ENCODE measurements at regions not wholly inside any gene's neighbourhood (a gene's known extent, or its start where the extent isn't known, plus 50 kb on each side); places are given as distances from the start of the nearest gene placed in this dataset.

- Histone ChIP-seq H2BK5ac (ENCODE audit: low read depth, low read length) (no peak overlapping the region), H3K9ac (replicated peaks in 1 of 4; ENCODE audit: extremely low read depth in 1 of 4, low read depth in 3 of 4, low read length in 3 of 4) (no peak overlapping the region), H3K14ac (ENCODE audit: insufficient read length) (no peak overlapping the region), H3K23ac (ENCODE audit: insufficient read length) (no peak overlapping the region), H2BK12ac (ENCODE audit: low read depth, low read length) (no peak overlapping the region), H3K18ac (ENCODE audit: extremely low read depth, low read length) (no peak overlapping the region), H3K4me2 (ENCODE audit: insufficient read depth in 1 of 2, low read depth in 2 of 2, low read length in 2 of 2) (no peak overlapping the region), H3K27me3 (replicated peaks in 1 of 4; ENCODE audit: control insufficient read depth in 3 of 4, extremely low read depth in 1 of 4, insufficient read depth in 3 of 4, low read length in 3 of 4) (no peaks in the 10 kb centered on the region), H3K4ac (replicated peaks; ENCODE audit: insufficient read length, low read depth, low read length) (peak overlapping the region; percentile 53), H4K20me1 (replicated peaks in 1 of 2; ENCODE audit: control insufficient read depth in 1 of 2, insufficient read depth in 2 of 2, low read length in 2 of 2) (no peaks in the 10 kb centered on the region), H3K4me3 (ENCODE audit: extremely low read depth in 1 of 4, insufficient read depth in 2 of 4, low read depth in 3 of 4, low read length in 4 of 4) (no peak overlapping the region), H3K36me3 (ENCODE audit: control insufficient read depth in 2 of 4, insufficient read depth in 4 of 4, low read length in 3 of 4) (no peaks in the 10 kb centered on the region), H3K79me1 (ENCODE audit: low read depth, low read length) (no peaks in the 10 kb centered on the region), H4K5ac (ENCODE audit: insufficient read length, low read depth, low read length) (no peak overlapping the region), H3K23me2 (ENCODE audit: low read depth, low read length) (no peaks in the 10 kb centered on the region), H3K4me1 (replicated peaks in 1 of 4; ENCODE audit: control insufficient read depth in 3 of 4, insufficient read depth in 4 of 4, low read length in 3 of 4) (no peaks in the 10 kb centered on the region), H2AFZ (ENCODE audit: low read length) (no peak overlapping the region), H3K9me3 (ENCODE audit: insufficient read depth in 2 of 2, low read depth in 1 of 2, low read length in 1 of 2) (0 out of 4 replicates have a peak, but pooled peaks cover 0 to 2% of the 10 kb centered on the region in 2 experiments), H3K79me2 (ENCODE audit: control insufficient read depth in 1 of 2, insufficient read depth in 2 of 2, low read length in 2 of 2) (no peaks in the 10 kb centered on the region), H2AK5ac (ENCODE audit: low read depth, low read length) (no peak overlapping the region), H4K91ac (replicated peaks; ENCODE audit: insufficient read length, low read length) (no peak overlapping the region), H2BK15ac (ENCODE audit: low read length) (no peak overlapping the region), H4K8ac (ENCODE audit: extremely low read depth, insufficient read depth, low read length) (no peak overlapping the region), H3K56ac (replicated peaks; ENCODE audit: insufficient read length, low read depth, low read length) (no peak overlapping the region), H2BK120ac (replicated peaks; ENCODE audit: low read depth, low read length) (no peak overlapping the region), H3K27ac (ENCODE audit: low read depth, low read length) (no peak overlapping the region), H2BK20ac (ENCODE audit: low read length) (no peak overlapping the region)
- POLR2A ChIA-PET (ENCODE audit: partially characterized antibody) = no interaction called here
- CTCF ChIA-PET (ENCODE audit: partially characterized antibody) = interaction anchor here (0.7 to 1.0 kb wide), 2 partner anchors 108 to 110 kb away, joined by 3 read pairs; no protein-coding TSS in a partner anchor
- TF ChIP-seq TAF7 (optimal IDR thresholded peaks at IDR 0.05; ENCODE audit: borderline replicate concordance, low read depth, low read length) = no peak
- no peak for TF ChIP-seq RAD21 (IDR thresholded peaks at IDR 0.05 in 1 of 2, conservative IDR thresholded peaks at IDR 0.05 in 1 of 2; ENCODE audit: low read depth in 2 of 2, low read length in 2 of 2)
- TF ChIP-seq HDAC6 (IDR thresholded peaks at IDR 0.05; ENCODE audit: low read depth, low read length) = no peak
- TF ChIP-seq TAF1 (IDR thresholded peaks at IDR 0.05; ENCODE audit: low read depth, low read length) = no peak
- TF ChIP-seq SUZ12 (IDR thresholded peaks at IDR 0.05; ENCODE audit: low read length) = no peak
- TF ChIP-seq CREB1 (IDR thresholded peaks at IDR 0.05) = no peak
- WGBS, 2 experiments (ENCODE audit: extremely low coverage in 1 of 2, insufficient coverage in 1 of 2, insufficient read length in 1 of 2, insufficient replicate concordance in 2 of 2, low coverage in 1 of 2, low lambda C conversion rate in 2 of 2, missing lambda C conversion rate in 1 of 2) = 82% methylated on average over 8 of the region's 8 CpGs; no CpG with 5 or more reads in 1 of the 2 experiments
- FAIRE-seq (no peak), DNase-seq (ENCODE audit: low read depth in 1 of 2, low spot score in 2 of 2) (no peak)
These were observed 111.1 kb upstream of the S1PR3 start for GRCh38 chr9:88880199-88880598.

Measured in H1 (cell line).